Glutamatergic neuron (in vitro differentiated cells): ENCODE measurements at regions not wholly inside any gene's neighbourhood (a gene's known extent, or its start where the extent isn't known, plus 50 kb on each side); places are given as distances from the start of the nearest gene placed in this dataset.

Source experiments
- DNase-seq: peaks from one replicate; pipeline ENCODE4 v3.0.0; 2022
- H3K27ac Mint-ChIP-seq: one replicate; pipeline ENCODE4 v1.8.0; 2020; ENCODE audit warnings: mild to moderate bottlenecking, mixed read lengths, inconsistent platforms; ENCODE audit not compliant: unreplicated experiment
- H3K27me3 Mint-ChIP-seq: one replicate; pipeline ENCODE4 v1.8.0; 2020; ENCODE audit warnings: mild to moderate bottlenecking, moderate library complexity, mixed read lengths, inconsistent platforms; ENCODE audit not compliant: unreplicated experiment
- H3K36me3 Mint-ChIP-seq: one replicate; pipeline ENCODE4 v1.8.0; 2020; ENCODE audit warnings: mild to moderate bottlenecking, mixed read lengths, inconsistent platforms; ENCODE audit not compliant: unreplicated experiment
- H3K4me1 Mint-ChIP-seq: one replicate; pipeline ENCODE4 v1.8.0; 2020; ENCODE audit warnings: mild to moderate bottlenecking, low read depth, mixed read lengths, inconsistent platforms; ENCODE audit not compliant: unreplicated experiment
- H3K4me3 Mint-ChIP-seq: one replicate; pipeline ENCODE4 v1.8.0; 2020; ENCODE audit warnings: mild to moderate bottlenecking, mixed read lengths, inconsistent platforms; ENCODE audit not compliant: unreplicated experiment
- H3K9me3 Mint-ChIP-seq: one replicate; pipeline ENCODE4 v1.8.0; 2020; ENCODE audit warnings: mild to moderate bottlenecking, moderate library complexity, mixed read lengths, inconsistent platforms; ENCODE audit not compliant: unreplicated experiment
- TF ChIP-seq, protein P1 (sequence below): fragments of 200-600 bp; sonication (generic); IDR thresholded peaks from one replicate; pipeline ENCODE4 v1.5.0; 2021; ENCODE audit not compliant: partially characterized antibody, unreplicated experiment

- Mint-ChIP-seq H3K4me1 (no peaks in the 10 kb centered on the region), H3K27ac (no peak overlapping the region), H3K27me3 (no peaks in the 10 kb centered on the region), H3K9me3 (no peaks in the 10 kb centered on the region), H3K36me3 (no peaks in the 10 kb centered on the region), H3K4me3 (no peak overlapping the region)
- TF ChIP-seq, protein P1, sequence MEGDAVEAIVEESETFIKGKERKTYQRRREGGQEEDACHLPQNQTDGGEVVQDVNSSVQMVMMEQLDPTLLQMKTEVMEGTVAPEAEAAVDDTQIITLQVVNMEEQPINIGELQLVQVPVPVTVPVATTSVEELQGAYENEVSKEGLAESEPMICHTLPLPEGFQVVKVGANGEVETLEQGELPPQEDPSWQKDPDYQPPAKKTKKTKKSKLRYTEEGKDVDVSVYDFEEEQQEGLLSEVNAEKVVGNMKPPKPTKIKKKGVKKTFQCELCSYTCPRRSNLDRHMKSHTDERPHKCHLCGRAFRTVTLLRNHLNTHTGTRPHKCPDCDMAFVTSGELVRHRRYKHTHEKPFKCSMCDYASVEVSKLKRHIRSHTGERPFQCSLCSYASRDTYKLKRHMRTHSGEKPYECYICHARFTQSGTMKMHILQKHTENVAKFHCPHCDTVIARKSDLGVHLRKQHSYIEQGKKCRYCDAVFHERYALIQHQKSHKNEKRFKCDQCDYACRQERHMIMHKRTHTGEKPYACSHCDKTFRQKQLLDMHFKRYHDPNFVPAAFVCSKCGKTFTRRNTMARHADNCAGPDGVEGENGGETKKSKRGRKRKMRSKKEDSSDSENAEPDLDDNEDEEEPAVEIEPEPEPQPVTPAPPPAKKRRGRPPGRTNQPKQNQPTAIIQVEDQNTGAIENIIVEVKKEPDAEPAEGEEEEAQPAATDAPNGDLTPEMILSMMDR: no peak
- DNase-seq: no peak
These were observed 244.9 kb upstream of the AGA start for GRCh38 chr4:177687117-177687516.

DNA sequence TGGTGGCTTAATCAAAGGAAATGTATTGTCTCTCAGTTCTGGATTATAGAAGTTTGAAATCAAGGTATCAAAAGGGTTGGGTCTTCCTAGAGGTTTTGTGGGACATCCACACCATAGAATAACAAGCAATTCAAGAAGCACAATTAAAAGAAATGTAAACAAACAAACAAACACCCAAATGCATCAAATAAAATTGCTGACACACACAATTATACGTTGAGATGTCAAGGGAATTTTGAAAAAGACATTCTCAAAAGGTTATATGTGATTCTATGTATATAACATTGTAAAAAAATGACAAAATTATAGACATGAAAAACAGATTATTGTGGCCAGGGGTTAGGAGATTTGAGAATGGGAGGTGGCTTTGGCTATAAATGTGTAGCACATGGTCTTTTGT lies 250.7 kb upstream of the AGA start:
- TF ChIP-seq, protein P1: no peak
- Mint-ChIP-seq H3K9me3 (no peaks in the 10 kb centered on the region), H3K27me3 (no peaks in the 10 kb centered on the region), H3K4me3 (no peak overlapping the region), H3K27ac (no peak overlapping the region), H3K4me1 (no peaks in the 10 kb centered on the region), H3K36me3 (no peaks in the 10 kb centered on the region)
- DNase-seq: no peak

DNA sequence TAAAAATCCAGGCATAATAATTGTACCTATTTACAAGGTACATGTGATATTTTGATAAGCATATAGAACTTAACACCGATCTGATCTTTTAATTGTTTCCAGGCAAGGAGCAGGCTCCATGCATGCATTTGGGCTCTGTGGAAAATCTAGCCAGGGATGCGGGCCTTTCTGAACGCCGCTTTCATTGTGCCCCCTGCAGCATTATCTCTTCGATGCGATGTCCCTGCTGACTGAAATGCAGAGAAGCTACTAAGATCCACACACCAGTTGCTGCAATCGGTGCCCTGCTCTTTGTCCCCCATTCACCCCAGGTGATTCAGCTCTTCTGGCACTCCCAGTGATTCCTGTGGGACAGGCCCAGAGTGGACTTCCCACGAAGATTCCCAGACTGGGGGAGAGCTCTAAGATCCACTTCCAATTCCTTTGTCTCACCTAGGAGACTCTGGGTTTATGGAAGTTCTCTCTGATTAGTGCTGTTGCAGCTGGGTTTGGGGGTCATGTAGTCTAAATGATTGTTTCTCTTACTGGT lies 254.3 kb upstream of the AGA start:
- no peaks in the 10 kb centered on the region for H3K27me3 Mint-ChIP-seq
- no peak overlapping the region for H3K27ac Mint-ChIP-seq

DNA sequence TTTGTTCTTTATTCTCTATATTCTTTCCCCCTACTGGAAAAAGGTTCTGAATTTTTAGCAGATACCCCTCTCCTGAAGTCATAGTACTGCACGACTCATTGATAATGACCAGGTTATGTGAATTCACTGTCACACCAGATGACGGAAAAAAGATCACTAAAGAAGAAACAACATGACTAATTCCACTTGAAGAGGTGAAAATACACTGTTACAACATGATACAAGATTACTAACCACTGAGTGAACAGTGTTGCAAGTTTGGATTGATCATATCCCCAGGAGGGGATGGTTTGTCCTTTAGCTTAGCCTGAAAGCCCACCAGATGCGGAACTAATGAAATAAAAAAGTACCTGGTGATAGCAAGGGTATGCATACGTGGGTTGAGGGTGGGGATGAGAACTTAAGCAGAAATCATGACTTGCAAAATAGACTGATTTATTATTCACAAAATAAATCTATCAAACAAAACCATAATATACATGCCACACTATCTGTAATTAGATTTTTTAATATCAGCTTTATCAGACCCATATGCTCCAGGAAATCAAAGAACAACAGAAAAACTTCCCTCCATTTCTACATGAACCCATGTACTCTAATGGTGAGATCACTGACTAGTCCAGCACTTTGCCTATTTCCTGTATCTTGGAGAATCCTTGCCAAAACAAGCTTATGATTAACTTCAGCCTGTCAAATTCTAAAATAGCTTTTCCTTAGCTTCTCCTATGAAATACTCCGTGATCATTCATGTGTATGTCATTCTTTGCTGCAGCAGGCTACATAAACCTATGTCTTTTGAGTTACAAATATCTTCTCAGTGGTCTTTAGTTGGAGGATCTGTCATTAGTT lies 257.4 kb upstream of the AGA start:
- no peak overlapping the region for H3K4me3 Mint-ChIP-seq
- peaks cover 2% of the 10 kb centered on the region for H3K9me3 Mint-ChIP-seq

More for the DNA sequence above, 254.3 kb upstream of the AGA start:
- Mint-ChIP-seq H3K4me1 (no peaks in the 10 kb centered on the region), H3K36me3 (no peaks in the 10 kb centered on the region), H3K9me3 (no peaks in the 10 kb centered on the region), H3K4me3 (no peak overlapping the region)
- TF ChIP-seq, protein P1: no peak
- no peak for DNase-seq

More for the DNA sequence above, 257.4 kb upstream of the AGA start:
- no peak for DNase-seq
- Mint-ChIP-seq H3K27ac (no peak overlapping the region), H3K36me3 (no peaks in the 10 kb centered on the region), H3K27me3 (no peaks in the 10 kb centered on the region), H3K4me1 (no peaks in the 10 kb centered on the region)
- TF ChIP-seq, protein P1: no peak
